ENCODE measurements at regions not wholly inside any gene's neighbourhood (a gene's known extent, or its start where the extent isn't known, plus 50 kb on each side); places are given as distances from the start of the nearest gene placed in this dataset.

DNA sequence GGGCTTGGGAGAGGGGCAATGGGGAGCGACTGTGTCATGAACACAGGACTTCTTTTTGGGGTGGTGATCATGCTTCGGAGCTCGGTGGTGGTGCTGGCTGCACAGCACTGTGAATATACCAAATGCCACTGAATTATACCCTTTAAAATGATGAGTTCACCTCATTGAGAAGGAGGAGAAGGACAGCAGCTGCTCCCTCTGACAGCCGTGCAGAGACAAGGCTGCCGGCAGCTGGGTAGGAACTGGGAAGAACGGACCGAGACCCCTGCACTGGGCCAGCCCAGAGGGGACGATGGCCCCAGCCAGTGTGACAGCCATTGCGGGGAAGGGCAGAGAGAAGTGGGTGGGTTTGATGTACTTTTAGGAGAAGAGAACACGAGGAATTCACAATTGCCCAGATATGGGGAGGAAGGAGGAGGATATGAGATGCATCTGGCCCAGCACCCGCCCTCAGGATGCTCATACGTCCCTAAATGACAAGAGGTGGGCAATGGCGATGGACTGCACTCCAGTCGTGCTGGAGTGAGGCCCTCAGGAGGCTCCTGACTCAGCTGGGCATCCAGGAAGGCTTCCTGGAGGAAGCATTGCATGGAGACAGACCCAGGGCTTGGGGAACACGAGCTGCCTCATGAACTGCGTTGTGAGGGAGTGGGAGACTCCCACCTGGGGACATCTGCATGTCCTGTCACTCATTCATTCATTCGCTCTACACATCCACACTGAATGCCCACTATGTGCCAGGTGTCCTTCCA, 64.3 kb upstream of the C14orf180 start:
- no peak for TF ChIP-seq CTCF (IDR thresholded peaks at IDR 0.05)
- no peak for TF ChIP-seq POLR2AphosphoS5 (IDR thresholded peaks at IDR 0.05)
- TF ChIP-seq POLR2A (IDR thresholded peaks at IDR 0.05), result no peak
